Epidermal melanocyte (primary cell): ENCODE measurements at regions not wholly inside any gene's neighbourhood (a gene's known extent, or its start where the extent isn't known, plus 50 kb on each side); places are given as distances from the start of the nearest gene placed in this dataset.

Source experiments
- DNase-seq: peaks from one replicate; pipeline ENCODE4 v3.0.0; 2011; ENCODE audit warnings: low spot score; ENCODE audit not compliant: insufficient read length

- DNase-seq = no peak
Observed at GRCh38 chr6:147621263-147621662, 112.8 kb downstream of the SAMD5 start.

DNA sequence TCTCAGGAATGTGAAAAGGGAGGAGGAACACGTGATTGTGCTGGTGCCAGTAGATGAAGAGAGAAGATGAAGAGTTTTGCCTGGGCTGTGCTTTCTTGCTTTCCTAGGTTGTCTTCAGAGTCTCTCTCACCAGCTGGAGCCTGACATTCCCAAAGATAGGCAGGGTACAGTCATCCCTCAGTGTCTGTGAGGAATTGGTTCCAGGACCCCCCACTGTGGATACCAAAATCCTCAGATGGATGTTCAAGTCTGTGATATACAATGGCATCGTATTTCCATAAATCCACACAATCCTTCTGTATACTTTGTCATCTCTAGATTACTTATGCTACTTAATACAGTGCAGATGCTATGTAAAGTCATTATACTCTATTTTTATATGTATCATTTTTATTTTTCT is 113.5 kb downstream of the SAMD5 start:
- DNase-seq = no peak

GRCh38 chr6:147624946-147625515 is 116.5 kb downstream of the SAMD5 start:
- DNase-seq = no peak

DNA sequence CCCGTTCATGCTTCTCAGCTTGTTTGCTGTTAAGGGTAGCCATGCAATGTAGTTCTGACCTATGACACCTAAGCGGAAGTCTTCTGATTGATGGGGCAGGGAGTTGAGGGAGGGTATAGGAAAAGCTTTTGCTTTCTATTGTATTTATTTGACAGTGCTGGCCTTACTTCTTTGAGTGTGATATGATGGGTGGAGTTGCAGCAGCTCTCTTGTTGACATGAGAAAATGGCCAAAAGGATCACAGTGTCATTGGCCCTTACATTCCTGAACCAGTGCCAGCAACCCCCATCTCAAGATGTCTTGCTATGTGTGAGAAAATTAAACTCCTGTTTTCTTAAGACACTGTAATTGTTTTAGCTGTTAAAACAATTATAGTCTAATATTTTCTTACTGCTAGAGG is 117.5 kb downstream of the SAMD5 start:
- DNase-seq = no peak

- DNase-seq = no peak
Observed at GRCh38 chr6:147627411-147627810, 118.9 kb downstream of the SAMD5 start.

DNA sequence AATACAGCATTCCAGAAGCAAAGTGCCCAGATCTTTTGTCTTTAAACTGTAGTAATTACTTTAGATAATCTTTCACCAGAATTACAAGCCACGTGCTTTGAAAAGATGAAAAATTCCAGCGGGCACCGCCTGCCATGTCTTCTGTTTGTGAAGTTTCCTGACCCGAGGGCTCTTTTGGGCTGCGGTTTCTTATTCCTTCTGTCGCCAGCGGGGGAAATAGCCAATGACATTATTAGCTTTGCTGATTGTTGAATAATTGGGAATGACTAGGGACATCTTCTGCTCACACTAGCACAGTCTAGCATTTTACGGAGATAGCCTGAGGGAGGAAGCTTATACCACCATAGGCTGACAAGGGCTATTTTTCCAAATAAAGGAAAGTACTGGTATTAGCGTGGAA is 124.7 kb downstream of the SAMD5 start:
- DNase-seq = peak; percentile 36

GRCh38 chr6:147637620-147638195 is 129.2 kb downstream of the SAMD5 start:
- DNase-seq = no peak

DNA sequence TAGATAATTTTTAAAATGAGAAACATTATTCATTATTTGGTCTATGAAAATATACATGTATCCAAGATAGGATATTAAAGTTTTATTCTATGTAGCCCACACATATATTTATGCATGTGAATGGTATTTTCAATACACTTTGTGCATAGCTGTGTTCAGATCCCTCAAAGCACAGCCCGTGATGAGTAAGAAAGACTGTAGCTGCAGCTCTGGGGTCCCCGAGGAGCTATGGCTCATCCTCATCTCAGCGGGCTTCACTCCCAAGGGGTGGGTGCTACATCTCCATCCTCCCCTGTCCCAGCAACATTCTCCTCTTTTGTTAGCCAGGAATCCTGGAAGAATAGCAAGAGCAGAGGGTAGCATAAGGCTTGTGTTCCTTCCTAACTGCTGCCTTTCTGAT is 130.8 kb downstream of the SAMD5 start:
- DNase-seq = no peak

DNA sequence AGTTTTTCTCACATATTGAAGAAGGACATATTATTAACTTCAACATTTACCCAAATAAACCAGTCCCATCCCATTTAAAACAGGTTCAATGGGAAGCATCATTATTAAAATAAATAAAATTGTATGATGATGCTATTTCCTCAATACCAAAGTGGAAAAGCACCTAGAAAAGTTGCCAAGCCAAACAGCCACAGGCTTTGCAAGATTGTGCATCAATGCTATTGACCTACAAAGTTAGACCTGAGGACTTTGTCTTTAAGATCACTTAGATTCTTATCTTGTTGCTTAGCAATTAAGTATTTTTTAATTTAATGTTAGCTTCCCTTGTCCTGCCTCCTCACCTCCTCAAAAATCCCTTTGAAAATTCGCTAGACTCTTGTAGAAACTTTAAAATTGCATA is 132.1 kb downstream of the SAMD5 start:
- no peak for DNase-seq

DNA sequence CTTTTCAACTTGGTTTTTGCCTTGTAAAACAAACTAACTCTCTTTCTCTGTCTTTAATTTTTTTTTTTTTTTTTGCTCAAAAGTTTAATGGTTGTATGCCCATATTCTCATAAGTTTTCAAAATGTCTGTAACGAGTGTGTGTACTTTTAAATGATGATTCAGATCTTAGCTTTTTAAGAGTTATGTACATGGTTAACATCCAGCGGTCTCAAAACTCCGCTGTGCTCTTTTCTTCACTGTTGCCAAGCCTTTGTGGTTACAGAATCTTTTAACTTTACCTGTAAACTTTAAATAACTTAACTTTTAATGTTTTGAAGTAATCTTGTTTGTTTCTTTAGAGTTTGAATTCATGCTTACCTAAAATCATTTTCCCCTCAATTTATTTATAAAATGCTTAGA is 133.0 kb downstream of the SAMD5 start:
- no peak for DNase-seq

- DNase-seq = peak; percentile 24
Observed at GRCh38 chr6:147642458-147642857, 134.0 kb downstream of the SAMD5 start.

- DNase-seq = no peak
Observed at GRCh38 chr6:147643341-147644200, 135.1 kb downstream of the SAMD5 start.

DNA sequence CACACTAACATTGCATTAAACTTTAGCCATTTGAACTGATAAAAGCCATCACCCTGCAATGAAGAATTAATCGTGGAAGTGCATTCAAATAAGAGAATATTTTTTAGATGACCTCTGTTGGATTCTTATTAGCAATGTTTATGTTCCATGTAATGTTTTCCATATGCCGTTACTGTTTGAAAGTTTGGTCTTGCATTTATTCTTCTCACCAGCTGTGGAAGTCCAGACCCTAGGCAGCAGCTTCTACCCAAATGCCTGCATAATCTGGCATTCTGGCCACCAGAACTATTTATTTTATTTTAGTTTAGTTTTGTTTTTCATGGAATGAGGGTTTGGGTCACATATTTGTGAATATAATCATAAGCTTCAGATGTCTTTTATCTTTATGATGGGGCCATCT is 140.4 kb downstream of the SAMD5 start:
- DNase-seq = no peak

- DNase-seq = no peak
Observed at GRCh38 chr6:147651249-147652063, 143.0 kb downstream of the SAMD5 start.

DNA sequence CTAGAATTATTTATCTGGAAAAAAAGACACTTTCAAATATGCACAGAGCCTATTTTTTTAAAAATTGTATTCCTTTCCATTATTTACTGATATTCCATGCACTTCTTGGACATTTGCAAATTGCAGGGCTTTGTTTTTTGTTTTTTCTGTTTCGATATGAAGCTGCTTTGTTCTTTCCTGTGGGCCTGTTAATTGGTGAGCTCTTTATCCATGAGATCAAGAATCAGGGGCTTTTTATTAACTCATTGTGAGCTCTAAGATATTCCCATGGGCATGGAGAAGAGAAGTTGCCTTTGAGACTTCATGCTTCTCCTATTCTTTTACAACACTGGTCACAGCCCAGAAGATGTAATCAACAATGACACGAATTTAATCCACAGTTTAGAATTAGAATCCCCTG is 145.1 kb downstream of the SAMD5 start:
- no peak for DNase-seq

- no peak for DNase-seq
Observed at GRCh38 chr6:147654103-147654845, 145.8 kb downstream of the SAMD5 start.

- DNase-seq = no peak
Observed at GRCh38 chr6:147660334-147661311, 152.1 kb downstream of the SAMD5 start.

GRCh38 chr6:147662646-147663045 is 154.2 kb downstream of the SAMD5 start:
- DNase-seq = no peak

- DNase-seq = no peak
Observed at GRCh38 chr6:147664092-147664491, 155.6 kb downstream of the SAMD5 start.

DNA sequence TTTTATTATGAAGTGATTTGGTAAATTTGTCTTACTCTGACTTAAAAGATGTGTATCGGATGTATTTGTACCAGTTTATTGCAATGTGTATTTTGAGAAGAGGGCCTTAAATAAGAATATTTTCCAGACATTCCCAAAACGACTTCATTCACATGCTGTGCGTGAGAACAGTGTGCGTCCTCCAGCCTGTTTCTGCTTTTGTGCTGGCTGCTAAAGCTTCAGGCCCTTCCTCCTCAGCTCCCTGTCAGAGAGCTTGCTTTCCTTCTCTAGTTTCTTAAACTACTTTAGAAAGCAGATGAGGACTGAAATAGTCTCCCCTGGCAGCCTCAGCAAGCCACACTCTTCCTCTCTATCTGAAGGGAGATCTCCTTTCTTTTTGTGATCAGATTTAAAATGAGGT is 157.8 kb downstream of the SAMD5 start:
- DNase-seq = no peak
